ENCODE measurements at regions not wholly inside any gene's neighbourhood (a gene's known extent, or its start where the extent isn't known, plus 50 kb on each side); places are given as distances from the start of the nearest gene placed in this dataset.
"Not testable (repeated sequence)": the region's sequence is repeated elsewhere in the genome, so short reads cannot be mapped to it uniquely, and the experiment has no call there.

- TF ChIP-seq POLR2A (IDR thresholded peaks at IDR 0.05; ENCODE audit: low read depth): no peak
- H3K36me3 ChIP-seq: no peaks in the 10 kb centered on the region
- intact Hi-C loops (cut with DNase I): no loop called here
- no peak for DNase-seq (ENCODE audit: extremely low spot score)
- H3K9me3 ChIP-seq: no peaks in the 10 kb centered on the region
- H3K27ac ChIP-seq (replicated peaks in 1 of 4): no peak overlapping the region
- H3K4me1 ChIP-seq: no peaks in the 10 kb centered on the region
- no peaks in the 10 kb centered on the region for H3K27me3 ChIP-seq
- WGBS: 85% methylated on average over 3 of the region's 3 CpGs
- no peak overlapping the region for H3K4me3 ChIP-seq
Measured at GRCh38 chr9:102253099-102253498, 514.7 kb upstream of the GRIN3A start.

GRCh38 chr9:102244916-102245315 lies 506.5 kb upstream of the GRIN3A start:
- Histone ChIP-seq H3K27me3 (no peaks in the 10 kb centered on the region), H3K27ac (replicated peaks in 1 of 4) (no peak overlapping the region), H3K36me3 (no peaks in the 10 kb centered on the region), H3K4me3 (no peak overlapping the region), H3K4me1 (no peaks in the 10 kb centered on the region), H3K9me3 (no peaks in the 10 kb centered on the region)
- WGBS: 87% methylated on average over 4 of the region's 4 CpGs
- intact Hi-C loops (cut with DNase I): no loop called here
- no peak for DNase-seq (ENCODE audit: extremely low spot score)
- TF ChIP-seq CTCF (IDR thresholded peaks at IDR 0.05) (no peak), POLR2AphosphoS5 (IDR thresholded peaks at IDR 0.05) (no peak), POLR2A (IDR thresholded peaks at IDR 0.05; ENCODE audit: low read depth) (no peak), EP300 (IDR thresholded peaks at IDR 0.05) (no peak)

GRCh38 chr9:102237520-102237919 lies 499.1 kb upstream of the GRIN3A start:
- H3K4me3 ChIP-seq: no peak overlapping the region
- WGBS: 77% methylated on average over 4 of the region's 4 CpGs
- no peak overlapping the region for H3K27ac ChIP-seq (replicated peaks in 1 of 4)

GRCh38 chr9:102237094-102237493 lies 498.6 kb upstream of the GRIN3A start:
- TF ChIP-seq CTCF (IDR thresholded peaks at IDR 0.05) (no peak), POLR2A (IDR thresholded peaks at IDR 0.05; ENCODE audit: low read depth) (no peak), POLR2AphosphoS5 (IDR thresholded peaks at IDR 0.05) (no peak), EP300 (IDR thresholded peaks at IDR 0.05) (no peak)
- Histone ChIP-seq H3K27ac (replicated peaks in 1 of 4) (no peak overlapping the region), H3K4me3 (no peak overlapping the region), H3K36me3 (no peaks in the 10 kb centered on the region), H3K9me3 (no peaks in the 10 kb centered on the region), H3K4me1 (no peaks in the 10 kb centered on the region), H3K27me3 (no peaks in the 10 kb centered on the region)
- 8% methylated on average over 1 of the region's 1 CpG for WGBS
- intact Hi-C loops (cut with DNase I): no loop called here
- no peak for DNase-seq (ENCODE audit: extremely low spot score)

More at GRCh38 chr9:102237520-102237919, 499.1 kb upstream of the GRIN3A start:
- TF ChIP-seq POLR2AphosphoS5 (IDR thresholded peaks at IDR 0.05): no peak
- no peak for TF ChIP-seq EP300 (IDR thresholded peaks at IDR 0.05)
- TF ChIP-seq CTCF (IDR thresholded peaks at IDR 0.05): no peak
- TF ChIP-seq POLR2A (IDR thresholded peaks at IDR 0.05; ENCODE audit: low read depth): no peak
- intact Hi-C loops (cut with DNase I): no loop called here
- Histone ChIP-seq H3K4me1 (no peaks in the 10 kb centered on the region), H3K9me3 (no peaks in the 10 kb centered on the region), H3K36me3 (no peaks in the 10 kb centered on the region), H3K27me3 (no peaks in the 10 kb centered on the region)
- no peak for DNase-seq (ENCODE audit: extremely low spot score)

- H3K27ac ChIP-seq (replicated peaks in 1 of 4); intact Hi-C loops (cut with DNase I); H3K4me1 ChIP-seq; DNase-seq (ENCODE audit: extremely low spot score); H3K9me3 ChIP-seq; H3K4me3 ChIP-seq; H3K36me3 ChIP-seq; H3K27me3 ChIP-seq: not testable (repeated sequence)
- WGBS: 84% methylated on average over 4 of the region's 4 CpGs
Measured at GRCh38 chr9:102227416-102227815, 489.0 kb upstream of the GRIN3A start.

GRCh38 chr9:102225841-102226441 lies 487.5 kb upstream of the GRIN3A start:
- TF ChIP-seq POLR2AphosphoS5 (IDR thresholded peaks at IDR 0.05) (no peak), POLR2A (IDR thresholded peaks at IDR 0.05; ENCODE audit: low read depth) (no peak), CTCF (IDR thresholded peaks at IDR 0.05) (no peak), EP300 (IDR thresholded peaks at IDR 0.05) (no peak)
- Histone ChIP-seq H3K36me3 (no peaks in the 10 kb centered on the region), H3K9me3 (no peaks in the 10 kb centered on the region), H3K4me1 (no peaks in the 10 kb centered on the region), H3K27me3 (no peaks in the 10 kb centered on the region), H3K4me3 (no peak overlapping the region), H3K27ac (replicated peaks in 1 of 4) (no peak overlapping the region)
- intact Hi-C loops (cut with DNase I): no loop called here
- WGBS: 77% methylated on average over 1 of the region's 1 CpG
- DNase-seq (ENCODE audit: extremely low spot score): no peak

GRCh38 chr9:102223320-102224136 lies 485.1 kb upstream of the GRIN3A start:
- H3K4me3 ChIP-seq; intact Hi-C loops (cut with DNase I); H3K9me3 ChIP-seq; H3K4me1 ChIP-seq; DNase-seq (ENCODE audit: extremely low spot score); H3K27ac ChIP-seq (replicated peaks in 1 of 4); H3K27me3 ChIP-seq; H3K36me3 ChIP-seq: not testable (repeated sequence)
- WGBS: 93% methylated on average over 6 of the region's 27 CpGs

All from esophagus muscularis mucosa (tissue), 4 donors.